ENCODE measurements at regions not wholly inside any gene's neighbourhood (a gene's known extent, or its start where the extent isn't known, plus 50 kb on each side); places are given as distances from the start of the nearest gene placed in this dataset.

- H3K9ac ChIP-seq (ENCODE audit: low read length): no peak overlapping the region
- DNase-seq (peak; percentile 12), ATAC-seq (no peak; the same call in 1 of the 2 replicates)
- no peak overlapping the region for H2AFZ ChIP-seq (ENCODE audit: low read length)
- H3K36me3 ChIP-seq (ENCODE audit: low read depth, low read length): no peaks in the 10 kb centered on the region
- TF ChIP-seq EZH2 (IDR thresholded peaks at IDR 0.05; ENCODE audit: low read length, unreplicated experiment) (no peak), EZH2phosphoT487 (IDR thresholded peaks at IDR 0.05; ENCODE audit: borderline replicate concordance, low read length) (no peak)
- TF ChIP-seq, protein P1, sequence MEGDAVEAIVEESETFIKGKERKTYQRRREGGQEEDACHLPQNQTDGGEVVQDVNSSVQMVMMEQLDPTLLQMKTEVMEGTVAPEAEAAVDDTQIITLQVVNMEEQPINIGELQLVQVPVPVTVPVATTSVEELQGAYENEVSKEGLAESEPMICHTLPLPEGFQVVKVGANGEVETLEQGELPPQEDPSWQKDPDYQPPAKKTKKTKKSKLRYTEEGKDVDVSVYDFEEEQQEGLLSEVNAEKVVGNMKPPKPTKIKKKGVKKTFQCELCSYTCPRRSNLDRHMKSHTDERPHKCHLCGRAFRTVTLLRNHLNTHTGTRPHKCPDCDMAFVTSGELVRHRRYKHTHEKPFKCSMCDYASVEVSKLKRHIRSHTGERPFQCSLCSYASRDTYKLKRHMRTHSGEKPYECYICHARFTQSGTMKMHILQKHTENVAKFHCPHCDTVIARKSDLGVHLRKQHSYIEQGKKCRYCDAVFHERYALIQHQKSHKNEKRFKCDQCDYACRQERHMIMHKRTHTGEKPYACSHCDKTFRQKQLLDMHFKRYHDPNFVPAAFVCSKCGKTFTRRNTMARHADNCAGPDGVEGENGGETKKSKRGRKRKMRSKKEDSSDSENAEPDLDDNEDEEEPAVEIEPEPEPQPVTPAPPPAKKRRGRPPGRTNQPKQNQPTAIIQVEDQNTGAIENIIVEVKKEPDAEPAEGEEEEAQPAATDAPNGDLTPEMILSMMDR (conservative IDR thresholded peaks at IDR 0.05; ENCODE audit: low read depth, low read length): no peak
- H3K79me2 ChIP-seq (ENCODE audit: low read length): no peaks in the 10 kb centered on the region
- no peaks in the 10 kb centered on the region for H3F3A ChIP-seq (ENCODE audit: low read length, unreplicated experiment)
- ChIA-PET POLR2A (ENCODE audit: unreplicated experiment) (no interaction called here), CTCF (no interaction called here)
- no peak overlapping the region for H3K27ac ChIP-seq (ENCODE audit: low read length)
- BruUV-seq (replicated peaks): no TSS peak
- no peaks in the 10 kb centered on the region for H3K4me1 ChIP-seq (ENCODE audit: insufficient read depth, low read length)
- H3K4me2 ChIP-seq (ENCODE audit: low read length): no peak overlapping the region
- no peaks in the 10 kb centered on the region for H3K9me2 ChIP-seq (replicated peaks; ENCODE audit: low read length)
- H3K4me3 ChIP-seq (ENCODE audit: low read length): no peak overlapping the region
- no peaks in the 10 kb centered on the region for H4K20me1 ChIP-seq (ENCODE audit: low read length)
- intact Hi-C loops (cut with micrococcal nuclease): no loop called here
- no peaks in the 10 kb centered on the region for H3K9me3 ChIP-seq (ENCODE audit: low read length)
- peaks cover 37% of the 10 kb centered on the region for H3K27me3 ChIP-seq (ENCODE audit: low read length)
Observed at GRCh38 chr2:47984041-47984440, 77.7 kb upstream of the FBXO11 start.

DNA sequence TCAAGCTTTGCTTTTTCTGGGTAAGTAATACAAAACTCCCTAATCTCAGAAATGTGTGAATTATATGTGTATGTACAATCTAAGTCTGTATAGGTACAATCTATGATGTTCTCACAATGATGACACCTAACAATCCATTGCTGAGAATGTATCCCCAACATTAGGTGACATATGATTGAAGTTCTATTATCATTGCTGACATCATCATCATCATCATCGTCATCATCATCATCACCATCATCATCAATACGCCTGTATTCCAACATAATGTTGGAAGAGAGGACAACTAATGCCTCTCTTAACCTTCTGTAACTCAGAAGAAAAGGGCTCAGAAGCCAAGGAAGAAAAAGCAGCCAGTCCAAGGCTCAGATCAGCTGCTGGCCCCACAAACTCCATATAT, 84.2 kb upstream of the FBXO11 start:
- POLR2A ChIA-PET (ENCODE audit: unreplicated experiment): no interaction called here
- no peak overlapping the region for H3K27ac ChIP-seq (ENCODE audit: low read length)
- no peaks in the 10 kb centered on the region for H3K4me1 ChIP-seq (ENCODE audit: insufficient read depth, low read length)
- no peaks in the 10 kb centered on the region for H3K36me3 ChIP-seq (ENCODE audit: low read depth, low read length)
- H3K9me2 ChIP-seq (replicated peaks; ENCODE audit: low read length): no peaks in the 10 kb centered on the region
- H4K20me1 ChIP-seq (ENCODE audit: low read length): no peaks in the 10 kb centered on the region
- no peaks in the 10 kb centered on the region for H3F3A ChIP-seq (ENCODE audit: low read length, unreplicated experiment)
- CTCF ChIA-PET: no interaction called here
- DNase-seq (no peak), ATAC-seq (no peak)
- H2AFZ ChIP-seq (ENCODE audit: low read length): no peak overlapping the region
- peaks cover 70% of the 10 kb centered on the region for H3K27me3 ChIP-seq (ENCODE audit: low read length)
- no peaks in the 10 kb centered on the region for H3K9me3 ChIP-seq (ENCODE audit: low read length)
- no peak overlapping the region for H3K4me3 ChIP-seq (ENCODE audit: low read length)
- no peak overlapping the region for H3K9ac ChIP-seq (ENCODE audit: low read length)
- no peaks in the 10 kb centered on the region for H3K79me2 ChIP-seq (ENCODE audit: low read length)
- intact Hi-C loops (cut with micrococcal nuclease): no loop called here
- BruUV-seq (replicated peaks): no TSS peak
- no peak overlapping the region for H3K4me2 ChIP-seq (ENCODE audit: low read length)
- TF ChIP-seq, protein P1 (conservative IDR thresholded peaks at IDR 0.05; ENCODE audit: low read depth, low read length): no peak
- TF ChIP-seq EZH2 (IDR thresholded peaks at IDR 0.05; ENCODE audit: low read length, unreplicated experiment): no peak
- no peak for TF ChIP-seq EZH2phosphoT487 (IDR thresholded peaks at IDR 0.05; ENCODE audit: borderline replicate concordance, low read length)

GRCh38 chr2:47992671-47993070, 86.4 kb upstream of the FBXO11 start:
- Histone ChIP-seq H3K9me3 (ENCODE audit: low read length) (no peaks in the 10 kb centered on the region), H3K27me3 (ENCODE audit: low read length) (peaks cover 70% of the 10 kb centered on the region), H3K27ac (ENCODE audit: low read length) (no peak overlapping the region), H3K9me2 (replicated peaks; ENCODE audit: low read length) (no peaks in the 10 kb centered on the region), H3K36me3 (ENCODE audit: low read depth, low read length) (no peaks in the 10 kb centered on the region), H3K4me1 (ENCODE audit: insufficient read depth, low read length) (no peaks in the 10 kb centered on the region), H4K20me1 (ENCODE audit: low read length) (no peaks in the 10 kb centered on the region), H3K4me2 (ENCODE audit: low read length) (no peak overlapping the region), H3F3A (ENCODE audit: low read length, unreplicated experiment) (no peaks in the 10 kb centered on the region), H3K9ac (ENCODE audit: low read length) (no peak overlapping the region), H2AFZ (ENCODE audit: low read length) (no peak overlapping the region), H3K79me2 (ENCODE audit: low read length) (no peaks in the 10 kb centered on the region), H3K4me3 (ENCODE audit: low read length) (no peak overlapping the region)
- ATAC-seq (no peak), DNase-seq (no peak)
- no TSS peak for BruUV-seq (replicated peaks)
- intact Hi-C loops (cut with micrococcal nuclease): no loop called here
- ChIA-PET CTCF (no interaction called here), POLR2A (ENCODE audit: unreplicated experiment) (no interaction called here)
- TF ChIP-seq, protein P1 (conservative IDR thresholded peaks at IDR 0.05; ENCODE audit: low read depth, low read length): no peak

All from PC-3 (cell line).